ENCODE measurements at regions not wholly inside any gene's neighbourhood (a gene's known extent, or its start where the extent isn't known, plus 50 kb on each side); places are given as distances from the start of the nearest gene placed in this dataset.

- H3K9ac ChIP-seq (ENCODE audit: low read length) = no peak overlapping the region
- no peak for DNase-seq (ENCODE audit: low read depth)
- H2AFZ ChIP-seq (ENCODE audit: low read depth, low read length) = no peak overlapping the region
- no peaks in the 10 kb centered on the region for H3K79me2 ChIP-seq (ENCODE audit: insufficient read depth, low read length)
- no peaks in the 10 kb centered on the region for H3K4me1 ChIP-seq (ENCODE audit: insufficient read depth, low read length)
- no peaks in the 10 kb centered on the region for H3K36me3 ChIP-seq (ENCODE audit: insufficient read depth, low read length)
- Mint-ChIP-seq H3K27ac (ENCODE audit: unreplicated experiment) (no peak overlapping the region), H3K36me3 (ENCODE audit: low read depth, unreplicated experiment) (no peaks in the 10 kb centered on the region), H3K4me3 (ENCODE audit: unreplicated experiment) (no peak overlapping the region), H3K4me1 (ENCODE audit: low read depth, unreplicated experiment) (no peaks in the 10 kb centered on the region), H3K9me3 (ENCODE audit: unreplicated experiment) (peaks cover 7% of the 10 kb centered on the region), H3K27me3 (ENCODE audit: low read depth, unreplicated experiment) (no peaks in the 10 kb centered on the region)
- FAIRE-seq = no peak
- H3K4me3 ChIP-seq (ENCODE audit: insufficient read depth, low read depth, low read length) = no peak overlapping the region
- H3K9me3 ChIP-seq (ENCODE audit: insufficient read depth, low read depth, low read length) = no peaks in the 10 kb centered on the region
- TF ChIP-seq, protein P1, sequence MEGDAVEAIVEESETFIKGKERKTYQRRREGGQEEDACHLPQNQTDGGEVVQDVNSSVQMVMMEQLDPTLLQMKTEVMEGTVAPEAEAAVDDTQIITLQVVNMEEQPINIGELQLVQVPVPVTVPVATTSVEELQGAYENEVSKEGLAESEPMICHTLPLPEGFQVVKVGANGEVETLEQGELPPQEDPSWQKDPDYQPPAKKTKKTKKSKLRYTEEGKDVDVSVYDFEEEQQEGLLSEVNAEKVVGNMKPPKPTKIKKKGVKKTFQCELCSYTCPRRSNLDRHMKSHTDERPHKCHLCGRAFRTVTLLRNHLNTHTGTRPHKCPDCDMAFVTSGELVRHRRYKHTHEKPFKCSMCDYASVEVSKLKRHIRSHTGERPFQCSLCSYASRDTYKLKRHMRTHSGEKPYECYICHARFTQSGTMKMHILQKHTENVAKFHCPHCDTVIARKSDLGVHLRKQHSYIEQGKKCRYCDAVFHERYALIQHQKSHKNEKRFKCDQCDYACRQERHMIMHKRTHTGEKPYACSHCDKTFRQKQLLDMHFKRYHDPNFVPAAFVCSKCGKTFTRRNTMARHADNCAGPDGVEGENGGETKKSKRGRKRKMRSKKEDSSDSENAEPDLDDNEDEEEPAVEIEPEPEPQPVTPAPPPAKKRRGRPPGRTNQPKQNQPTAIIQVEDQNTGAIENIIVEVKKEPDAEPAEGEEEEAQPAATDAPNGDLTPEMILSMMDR (IDR thresholded peaks at IDR 0.05; ENCODE audit: insufficient read depth, low read depth, low read length) = no peak
- TF ChIP-seq EZH2 (IDR thresholded peaks at IDR 0.05; ENCODE audit: insufficient read depth, low read length) = no peak
- no peak overlapping the region for H3K4me2 ChIP-seq (ENCODE audit: low read length)
- H3K27ac ChIP-seq (ENCODE audit: low read depth, low read length) = no peak overlapping the region
- no peaks in the 10 kb centered on the region for H3K27me3 ChIP-seq (ENCODE audit: insufficient read depth, low read length)
- no peaks in the 10 kb centered on the region for H4K20me1 ChIP-seq (ENCODE audit: insufficient read depth, low read length)
These were observed 327.7 kb downstream of the PTPRC start for GRCh38 chr1:198966519-198966918.

- Histone ChIP-seq H3K9ac (ENCODE audit: low read length) (no peak overlapping the region), H3K36me3 (ENCODE audit: insufficient read depth, low read length) (no peaks in the 10 kb centered on the region), H3K4me1 (ENCODE audit: insufficient read depth, low read length) (no peaks in the 10 kb centered on the region), H3K79me2 (ENCODE audit: insufficient read depth, low read length) (no peaks in the 10 kb centered on the region), H3K9me3 (ENCODE audit: insufficient read depth, low read depth, low read length) (no peaks in the 10 kb centered on the region), H3K4me3 (ENCODE audit: insufficient read depth, low read depth, low read length) (no peak overlapping the region), H3K27me3 (ENCODE audit: insufficient read depth, low read length) (no peaks in the 10 kb centered on the region), H3K4me2 (ENCODE audit: low read length) (no peak overlapping the region), H2AFZ (ENCODE audit: low read depth, low read length) (no peak overlapping the region), H3K27ac (ENCODE audit: low read depth, low read length) (no peak overlapping the region), H4K20me1 (ENCODE audit: insufficient read depth, low read length) (no peaks in the 10 kb centered on the region)
- H3K36me3 Mint-ChIP-seq (ENCODE audit: low read depth, unreplicated experiment) = no peaks in the 10 kb centered on the region
- peaks cover 7% of the 10 kb centered on the region for H3K9me3 Mint-ChIP-seq (ENCODE audit: unreplicated experiment)
- DNase-seq (ENCODE audit: low read depth) (no peak), FAIRE-seq (no peak)
- TF ChIP-seq, protein P1 (IDR thresholded peaks at IDR 0.05; ENCODE audit: insufficient read depth, low read depth, low read length) = no peak
- TF ChIP-seq EZH2 (IDR thresholded peaks at IDR 0.05; ENCODE audit: insufficient read depth, low read length) = no peak
- H3K27me3 Mint-ChIP-seq (ENCODE audit: low read depth, unreplicated experiment) = no peaks in the 10 kb centered on the region
- no peak overlapping the region for H3K27ac Mint-ChIP-seq (ENCODE audit: unreplicated experiment)
- no peaks in the 10 kb centered on the region for H3K4me1 Mint-ChIP-seq (ENCODE audit: low read depth, unreplicated experiment)
- no peak overlapping the region for H3K4me3 Mint-ChIP-seq (ENCODE audit: unreplicated experiment)
These were observed 328.7 kb downstream of the PTPRC start for GRCh38 chr1:198967566-198967965.

- no peaks in the 10 kb centered on the region for H3K9me3 ChIP-seq (ENCODE audit: insufficient read depth, low read depth, low read length)
- H3K4me2 ChIP-seq (ENCODE audit: low read length) = no peak overlapping the region
- no peaks in the 10 kb centered on the region for H4K20me1 ChIP-seq (ENCODE audit: insufficient read depth, low read length)
- H2AFZ ChIP-seq (ENCODE audit: low read depth, low read length) = no peak overlapping the region
- no peak overlapping the region for H3K9ac ChIP-seq (ENCODE audit: low read length)
- DNase-seq (ENCODE audit: low read depth) (no peak), FAIRE-seq (no peak)
- no peaks in the 10 kb centered on the region for H3K4me1 ChIP-seq (ENCODE audit: insufficient read depth, low read length)
- no peaks in the 10 kb centered on the region for H3K27me3 ChIP-seq (ENCODE audit: insufficient read depth, low read length)
- Mint-ChIP-seq H3K27ac (ENCODE audit: unreplicated experiment) (no peak overlapping the region), H3K36me3 (ENCODE audit: low read depth, unreplicated experiment) (no peaks in the 10 kb centered on the region), H3K4me1 (ENCODE audit: low read depth, unreplicated experiment) (no peaks in the 10 kb centered on the region), H3K4me3 (ENCODE audit: unreplicated experiment) (no peak overlapping the region), H3K27me3 (ENCODE audit: low read depth, unreplicated experiment) (no peaks in the 10 kb centered on the region), H3K9me3 (ENCODE audit: unreplicated experiment) (peaks cover 4% of the 10 kb centered on the region)
- H3K79me2 ChIP-seq (ENCODE audit: insufficient read depth, low read length) = no peaks in the 10 kb centered on the region
- no peaks in the 10 kb centered on the region for H3K36me3 ChIP-seq (ENCODE audit: insufficient read depth, low read length)
- no peak overlapping the region for H3K4me3 ChIP-seq (ENCODE audit: insufficient read depth, low read depth, low read length)
- H3K27ac ChIP-seq (ENCODE audit: low read depth, low read length) = no peak overlapping the region
- TF ChIP-seq, protein P1 (IDR thresholded peaks at IDR 0.05; ENCODE audit: insufficient read depth, low read depth, low read length) = no peak
- TF ChIP-seq EZH2 (IDR thresholded peaks at IDR 0.05; ENCODE audit: insufficient read depth, low read length) = no peak
These were observed 330.0 kb downstream of the PTPRC start for GRCh38 chr1:198968866-198969265.

All from astrocyte (in vitro differentiated cells and primary cell).